RPMI7951 (cell line): ENCODE measurements at regions not wholly inside any gene's neighbourhood (a gene's known extent, or its start where the extent isn't known, plus 50 kb on each side); places are given as distances from the start of the nearest gene placed in this dataset.

Experiments used
- DNase-seq: peaks from one replicate; pipeline ENCODE4 v3.0.0-alpha.2; 2012; ENCODE audit warnings: low read depth

DNA sequence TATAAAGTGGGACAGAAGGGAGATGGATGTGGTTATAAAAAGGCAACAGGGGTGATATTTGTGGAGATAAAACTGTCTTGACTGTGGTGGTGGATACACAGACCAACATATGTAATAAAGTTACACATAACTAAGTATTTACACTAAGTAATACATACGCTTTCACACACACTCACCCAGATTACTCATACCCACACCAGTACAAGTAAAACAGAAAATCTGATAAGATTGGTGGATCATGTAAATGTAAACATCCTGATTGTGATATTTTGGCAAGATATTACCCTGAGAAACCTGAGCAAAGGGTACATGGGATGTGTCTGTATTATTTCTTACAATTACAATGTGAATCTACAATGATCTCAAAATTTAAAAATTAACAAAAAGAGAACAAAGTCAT, 53.3 kb upstream of the SLIT3 start:
- DNase-seq, result peak; percentile 33

DNA sequence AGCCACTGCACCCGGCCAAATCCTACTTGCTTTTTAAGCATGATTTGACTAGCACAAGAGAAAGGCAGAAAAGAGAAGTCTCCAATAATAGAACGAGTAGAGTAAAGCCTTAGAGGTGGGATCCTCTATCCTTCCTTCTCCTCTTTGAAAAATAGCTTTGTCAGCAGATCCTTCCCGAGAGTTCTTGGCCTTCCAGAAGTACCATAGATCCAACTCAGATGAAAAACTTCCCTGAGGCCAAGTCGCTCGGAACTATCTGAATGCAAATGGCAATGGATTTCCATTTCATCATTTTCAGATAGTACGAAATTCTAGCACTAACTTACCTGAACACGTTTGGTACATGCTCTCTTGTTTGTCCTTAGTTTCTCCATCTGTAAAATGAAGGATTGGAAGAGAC, 52.0 kb upstream of the SLIT3 start:
- no peak for DNase-seq

DNA sequence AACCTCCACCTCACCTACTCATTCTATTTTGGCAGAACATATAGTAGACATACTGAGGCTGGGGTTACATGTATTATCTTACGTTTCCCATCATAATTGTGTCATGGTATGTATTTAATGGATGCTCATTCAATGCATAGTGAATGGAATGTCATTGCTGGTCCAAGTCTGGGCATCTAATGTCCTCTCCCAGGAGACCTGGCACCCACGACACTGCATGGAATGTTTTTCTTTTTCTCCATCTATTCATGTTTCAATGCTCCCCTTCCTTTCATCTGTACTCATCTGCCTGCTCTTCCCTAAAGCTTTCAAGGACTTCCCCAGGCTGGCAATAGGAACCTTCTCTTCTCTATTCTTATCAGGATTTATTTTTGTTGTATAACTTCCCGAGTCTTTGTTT, 50.8 kb upstream of the SLIT3 start:
- no peak for DNase-seq

DNA sequence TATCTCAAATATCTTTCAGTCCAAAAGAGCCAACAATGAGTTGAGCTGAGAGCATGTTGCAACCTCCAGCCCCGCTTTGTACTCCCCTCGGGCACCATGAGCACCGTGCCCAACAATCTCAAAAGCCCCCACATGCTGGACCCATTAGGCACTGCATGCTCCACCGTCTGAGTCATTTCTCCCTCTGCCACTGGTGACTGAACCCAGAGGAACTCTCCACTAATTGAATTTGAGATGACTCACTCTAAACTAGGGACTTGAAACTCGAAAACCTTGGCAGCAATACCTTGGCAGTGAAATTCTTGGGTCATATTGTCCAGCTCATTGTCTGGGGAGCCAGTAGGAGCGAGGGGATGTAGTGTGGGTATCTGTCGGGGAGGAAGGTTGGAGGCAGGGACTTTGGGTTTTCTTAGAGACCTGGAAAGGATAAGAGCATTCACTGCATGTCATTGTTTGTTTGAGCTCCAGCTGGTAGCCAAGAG, 49.9 kb upstream of the SLIT3 start:
- DNase-seq, result peak; percentile 100
